ENCODE measurements at regions not wholly inside any gene's neighbourhood (a gene's known extent, or its start where the extent isn't known, plus 50 kb on each side); places are given as distances from the start of the nearest gene placed in this dataset.

GRCh38 chr11:82405421-82405820 lies 328.2 kb downstream of the FAM181B start:
- TF ChIP-seq CTCF (IDR thresholded peaks at IDR 0.05) (no peak), ZFX (IDR thresholded peaks at IDR 0.05; ENCODE audit: borderline replicate concordance) (no peak)
